Activated CD4-positive, alpha-beta memory T cell treated with anti-CD3 and anti-CD28 coated beads, Interleukin-2, amount 10 ng/mL, durations not matched to agents 7 days and 5 days (primary cell): ENCODE measurements at regions not wholly inside any gene's neighbourhood (a gene's known extent, or its start where the extent isn't known, plus 50 kb on each side); places are given as distances from the start of the nearest gene placed in this dataset.
"Not testable (repeated sequence)": the region's sequence is repeated elsewhere in the genome, so short reads cannot be mapped to it uniquely, and the experiment has no call there.

ENCODE experiments used
- CTCF ChIA-PET: fragments of 350-600 bp; sonication (Branson Sonifier 250); formaldehyde crosslinking; loops from one replicate; lab custom pipeline; 2021; ENCODE audit warnings: antibody characterized with exemption, inconsistent platforms; lab: Charles Lee
- POLR2A ChIA-PET: fragments of 350-600 bp; sonication (Branson Sonifier 250); formaldehyde crosslinking; loops from one replicate; lab custom pipeline; 2021; ENCODE audit warnings: antibody characterized with exemption; lab: Charles Lee
- DNase-seq: peaks from one replicate; pipeline ENCODE4 v3.0.0-alpha.2; 2020
- H3K27ac Mint-ChIP-seq: one replicate; pipeline ENCODE4 v1.8.0; 2021; ENCODE audit warnings: mild to moderate bottlenecking, mixed read lengths
- H3K27me3 Mint-ChIP-seq: one replicate; pipeline ENCODE4 v1.8.0; 2021; ENCODE audit warnings: mixed read lengths
- H3K36me3 Mint-ChIP-seq: one replicate; pipeline ENCODE4 v1.8.0; 2021; ENCODE audit warnings: low read depth, mixed read lengths
- H3K4me1 Mint-ChIP-seq: one replicate; pipeline ENCODE4 v1.8.0; 2021; ENCODE audit warnings: mixed read lengths
- H3K4me3 Mint-ChIP-seq: one replicate; pipeline ENCODE4 v1.8.0; 2021; ENCODE audit warnings: mild to moderate bottlenecking, mixed read lengths
- H3K9me3 Mint-ChIP-seq: one replicate; pipeline ENCODE4 v1.8.0; 2021; ENCODE audit warnings: mixed read lengths

GRCh38 chrX:128754130-128754529 lies 701.9 kb upstream of the ACTRT1 start:
- Mint-ChIP-seq H3K4me3 (no peak overlapping the region), H3K36me3 (no peaks in the 10 kb centered on the region), H3K9me3 (no peaks in the 10 kb centered on the region), H3K4me1 (no peaks in the 10 kb centered on the region), H3K27me3 (no peaks in the 10 kb centered on the region), H3K27ac (no peak overlapping the region)
- POLR2A ChIA-PET = no interaction called here
- CTCF ChIA-PET = no interaction called here
- DNase-seq = no peak

- H3K9me3 Mint-ChIP-seq = no peaks in the 10 kb centered on the region
- H3K27ac Mint-ChIP-seq = no peak overlapping the region
- ChIA-PET CTCF (no interaction called here), POLR2A (no interaction called here)
- H3K4me3 Mint-ChIP-seq = no peak overlapping the region
- no peaks in the 10 kb centered on the region for H3K27me3 Mint-ChIP-seq
- no peaks in the 10 kb centered on the region for H3K36me3 Mint-ChIP-seq
- DNase-seq = no peak
- no peaks in the 10 kb centered on the region for H3K4me1 Mint-ChIP-seq
Observed at GRCh38 chrX:128739539-128739938, 687.3 kb upstream of the ACTRT1 start.

DNA sequence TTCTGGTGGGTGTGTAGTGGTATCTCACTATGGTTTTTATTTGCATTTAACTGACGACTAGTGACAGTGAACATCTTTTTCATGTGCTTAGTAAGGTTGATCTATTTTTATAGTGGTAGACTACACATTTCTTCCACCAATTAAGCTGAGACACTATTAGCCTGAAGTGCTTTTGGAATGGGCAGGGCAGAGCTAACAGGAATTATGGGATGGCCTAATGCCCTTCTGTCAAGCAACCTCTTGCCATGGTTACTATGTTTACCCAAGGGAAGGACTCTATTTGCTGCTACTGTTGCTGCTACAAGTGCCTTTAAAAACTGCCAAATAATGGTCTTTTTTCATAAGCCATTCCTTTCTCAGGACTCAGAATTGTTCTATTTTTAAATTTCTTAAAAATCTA lies 676.7 kb upstream of the ACTRT1 start:
- no peaks in the 10 kb centered on the region for H3K9me3 Mint-ChIP-seq
- H3K27ac Mint-ChIP-seq = no peak overlapping the region
- no peaks in the 10 kb centered on the region for H3K4me1 Mint-ChIP-seq
- DNase-seq = no peak
- H3K4me3 Mint-ChIP-seq = no peak overlapping the region
- ChIA-PET CTCF (no interaction called here), POLR2A (no interaction called here)
- H3K27me3 Mint-ChIP-seq = no peaks in the 10 kb centered on the region
- no peaks in the 10 kb centered on the region for H3K36me3 Mint-ChIP-seq

GRCh38 chrX:128717635-128718578 lies 665.7 kb upstream of the ACTRT1 start:
- no peak for DNase-seq
- H3K27me3 Mint-ChIP-seq = no peaks in the 10 kb centered on the region
- no peak overlapping the region for H3K4me3 Mint-ChIP-seq
- no peak overlapping the region for H3K27ac Mint-ChIP-seq
- CTCF ChIA-PET = no interaction called here
- H3K9me3 Mint-ChIP-seq = no peaks in the 10 kb centered on the region
- H3K4me1 Mint-ChIP-seq = no peaks in the 10 kb centered on the region
- H3K36me3 Mint-ChIP-seq = no peaks in the 10 kb centered on the region
- POLR2A ChIA-PET = no interaction called here

DNA sequence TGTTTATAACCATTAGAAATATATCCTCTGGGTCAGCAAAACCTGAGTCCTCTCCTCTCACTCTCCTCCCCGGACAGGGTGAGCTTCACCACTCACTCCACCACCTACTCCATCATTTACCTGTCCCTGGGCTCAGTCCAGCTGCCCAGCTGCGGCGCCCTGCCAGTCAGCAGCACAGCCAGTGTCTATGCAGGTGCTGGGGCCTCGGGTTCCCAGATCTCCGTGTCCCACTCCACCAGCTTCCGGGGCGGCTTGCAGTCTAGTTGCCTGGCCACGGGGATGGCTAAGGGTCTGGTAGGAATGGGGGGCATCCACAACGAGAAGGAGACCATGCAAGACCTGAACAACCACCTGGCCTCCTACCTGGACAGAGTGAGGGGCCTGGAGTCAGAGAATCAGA lies 662.2 kb upstream of the ACTRT1 start:
- ChIA-PET CTCF (no interaction called here), POLR2A (no interaction called here)
- H3K36me3 Mint-ChIP-seq = no peaks in the 10 kb centered on the region
- H3K4me3 Mint-ChIP-seq = no peak overlapping the region
- H3K4me1 Mint-ChIP-seq = no peaks in the 10 kb centered on the region
- no peak for DNase-seq
- no peak overlapping the region for H3K27ac Mint-ChIP-seq
- no peaks in the 10 kb centered on the region for H3K9me3 Mint-ChIP-seq
- H3K27me3 Mint-ChIP-seq = no peaks in the 10 kb centered on the region

GRCh38 chrX:128699716-128700285 lies 647.6 kb upstream of the ACTRT1 start:
- Mint-ChIP-seq H3K4me1 (no peaks in the 10 kb centered on the region), H3K27me3 (no peaks in the 10 kb centered on the region), H3K4me3 (no peak overlapping the region), H3K9me3 (no peaks in the 10 kb centered on the region), H3K27ac (no peak overlapping the region), H3K36me3 (no peaks in the 10 kb centered on the region)
- ChIA-PET POLR2A (no interaction called here), CTCF (no interaction called here)
- no peak for DNase-seq

DNA sequence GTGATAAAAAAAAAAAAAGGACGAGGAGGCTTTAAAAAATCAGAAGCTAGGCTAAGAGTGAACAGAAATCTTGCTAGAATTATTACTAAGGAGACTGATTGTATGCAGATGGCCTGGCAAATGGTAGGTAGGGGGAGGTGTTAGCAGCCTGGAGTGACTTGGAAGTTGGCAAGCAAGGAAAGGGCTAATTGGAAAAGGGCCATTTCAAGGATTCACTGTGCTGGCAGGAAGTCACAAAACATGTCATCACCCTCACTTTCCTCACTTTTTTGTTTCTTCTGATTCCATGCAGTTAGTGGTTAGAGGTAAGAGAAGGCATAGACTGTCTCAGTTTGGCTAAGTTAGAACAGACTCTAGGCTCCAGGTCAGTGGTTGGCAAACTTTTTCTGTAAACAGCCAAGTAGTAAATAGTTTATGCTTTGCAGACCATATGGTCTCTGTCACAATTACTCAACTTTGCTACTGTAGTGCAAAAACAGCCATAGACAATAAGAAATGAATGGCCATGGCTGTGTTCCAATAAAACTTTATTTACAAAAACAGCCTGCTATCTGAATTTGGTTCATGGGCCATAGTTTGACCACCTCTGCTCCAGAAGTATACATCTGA lies 646.5 kb upstream of the ACTRT1 start:
- Mint-ChIP-seq H3K27me3 (no peaks in the 10 kb centered on the region), H3K4me1 (no peaks in the 10 kb centered on the region), H3K36me3 (no peaks in the 10 kb centered on the region), H3K4me3 (no peak overlapping the region), H3K27ac (no peak overlapping the region), H3K9me3 (no peaks in the 10 kb centered on the region)
- ChIA-PET POLR2A (no interaction called here), CTCF (no interaction called here)
- no peak for DNase-seq

DNA sequence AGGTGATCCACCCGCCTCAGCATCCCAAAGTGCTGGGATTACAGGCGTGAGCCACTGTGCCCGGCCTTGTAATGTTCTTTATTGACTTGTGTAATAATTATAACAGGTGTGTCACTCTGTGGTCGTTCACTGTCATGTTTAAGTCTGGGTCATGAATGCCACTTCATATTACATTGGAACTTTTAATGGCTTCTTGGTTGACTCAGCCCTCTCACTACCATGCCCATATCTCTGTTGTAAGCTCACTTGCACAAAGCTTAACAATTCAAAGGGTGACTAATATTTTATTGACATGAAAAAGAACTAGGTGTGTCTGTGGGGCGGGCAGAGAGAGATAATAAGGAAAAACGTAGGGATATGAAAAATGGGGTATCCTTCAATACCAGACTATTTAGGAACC lies 639.7 kb upstream of the ACTRT1 start:
- Mint-ChIP-seq H3K36me3 (no peaks in the 10 kb centered on the region), H3K4me3 (no peak overlapping the region), H3K4me1 (no peaks in the 10 kb centered on the region), H3K9me3 (no peaks in the 10 kb centered on the region), H3K27me3 (no peaks in the 10 kb centered on the region), H3K27ac (no peak overlapping the region)
- no peak for DNase-seq
- POLR2A ChIA-PET = no interaction called here
- CTCF ChIA-PET = no interaction called here

DNA sequence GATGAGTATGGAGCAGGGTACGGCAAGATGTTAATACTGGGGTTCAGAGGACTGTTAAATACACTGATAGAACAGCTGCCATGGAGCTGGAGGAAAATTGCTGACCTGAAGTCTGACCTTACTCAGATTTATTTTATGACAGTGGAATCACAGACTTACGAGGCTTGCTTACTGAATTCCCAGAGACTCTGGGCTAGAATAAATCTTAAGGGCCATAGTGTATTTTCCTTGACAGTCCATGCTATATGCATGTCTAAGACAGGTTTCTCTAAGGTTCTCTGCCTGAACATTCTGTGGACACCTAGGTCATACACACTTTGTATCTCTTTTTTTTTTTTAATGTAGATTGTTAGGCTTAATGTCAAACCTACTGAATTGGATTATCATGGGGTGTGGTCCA lies 633.2 kb upstream of the ACTRT1 start:
- H3K36me3 Mint-ChIP-seq = no peaks in the 10 kb centered on the region
- H3K27me3 Mint-ChIP-seq = no peaks in the 10 kb centered on the region
- ChIA-PET POLR2A (no interaction called here), CTCF (no interaction called here)
- no peaks in the 10 kb centered on the region for H3K4me1 Mint-ChIP-seq
- H3K9me3 Mint-ChIP-seq = no peaks in the 10 kb centered on the region
- DNase-seq = no peak
- H3K27ac Mint-ChIP-seq = no peak overlapping the region
- no peak overlapping the region for H3K4me3 Mint-ChIP-seq

DNA sequence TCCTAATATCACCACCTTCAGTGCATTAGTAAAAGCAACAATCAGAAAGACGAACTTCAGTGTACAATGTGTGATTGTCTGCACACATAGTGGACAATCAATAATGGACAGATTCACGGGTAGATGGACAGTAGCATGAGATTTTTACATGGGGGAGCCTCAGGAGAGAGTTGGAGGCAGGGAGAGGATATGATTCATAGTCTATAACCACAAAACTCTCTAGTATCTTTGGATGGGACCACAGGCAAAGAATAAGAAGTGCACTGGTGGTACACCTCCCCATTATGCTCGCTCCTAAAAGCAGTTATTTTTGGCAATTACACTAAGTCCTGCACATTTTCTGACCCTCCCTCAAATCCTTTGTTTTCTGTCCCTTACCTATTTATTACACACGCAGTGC lies 624.4 kb upstream of the ACTRT1 start:
- ChIA-PET CTCF (no interaction called here), POLR2A (no interaction called here)
- Mint-ChIP-seq H3K4me1 (no peaks in the 10 kb centered on the region), H3K4me3 (no peak overlapping the region), H3K36me3 (no peaks in the 10 kb centered on the region), H3K9me3 (no peaks in the 10 kb centered on the region), H3K27ac (no peak overlapping the region), H3K27me3 (no peaks in the 10 kb centered on the region)
- DNase-seq = no peak

DNA sequence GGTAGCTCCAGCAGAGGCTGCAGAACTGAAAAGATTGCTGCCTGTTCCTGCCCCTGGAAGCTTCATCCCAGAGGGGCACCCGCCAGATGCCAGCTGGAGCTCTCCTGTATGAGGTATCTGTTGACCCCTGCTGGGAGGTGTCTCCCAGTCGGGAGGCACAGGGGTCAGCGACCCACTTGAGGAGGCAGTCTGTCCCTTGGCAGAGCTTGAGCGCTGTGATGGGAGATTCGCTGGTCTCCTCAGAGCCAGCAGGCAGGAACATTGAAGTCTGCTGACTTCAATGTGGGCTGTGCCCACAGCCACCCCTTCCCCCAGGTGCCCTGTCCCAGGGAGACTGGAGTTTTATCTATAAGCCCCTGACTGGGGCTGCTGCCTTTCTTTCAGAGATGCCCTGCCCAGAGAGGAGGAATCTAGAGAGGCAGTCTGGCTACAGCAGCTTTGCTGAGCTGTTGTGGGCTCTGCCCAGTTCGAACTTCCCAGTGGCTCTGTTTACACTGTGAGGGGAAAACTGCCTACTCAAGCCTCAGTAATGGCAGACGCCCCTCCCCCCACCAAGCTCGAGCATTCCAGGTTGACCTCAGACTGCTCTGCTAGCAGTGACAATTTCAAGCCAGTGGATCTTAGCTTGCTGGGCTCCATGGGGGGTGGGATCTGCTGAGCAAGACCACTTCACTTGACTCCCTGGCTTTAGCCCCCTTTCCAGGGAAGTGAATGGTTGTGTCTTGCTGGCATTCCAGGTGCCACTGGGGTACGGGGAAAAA lies 622.3 kb upstream of the ACTRT1 start:
- DNase-seq, CTCF ChIA-PET, H3K27ac Mint-ChIP-seq, H3K4me3 Mint-ChIP-seq, H3K9me3 Mint-ChIP-seq, POLR2A ChIA-PET, H3K36me3 Mint-ChIP-seq, H3K27me3 Mint-ChIP-seq, H3K4me1 Mint-ChIP-seq: not testable (repeated sequence)

- Mint-ChIP-seq H3K27me3 (no peaks in the 10 kb centered on the region), H3K36me3 (no peaks in the 10 kb centered on the region), H3K4me1 (no peaks in the 10 kb centered on the region), H3K9me3 (no peaks in the 10 kb centered on the region), H3K4me3 (no peak overlapping the region), H3K27ac (no peak overlapping the region)
- CTCF ChIA-PET = no interaction called here
- no peak for DNase-seq
- POLR2A ChIA-PET = no interaction called here
Observed at GRCh38 chrX:128664211-128664610, 612.0 kb upstream of the ACTRT1 start.

- no peaks in the 10 kb centered on the region for H3K9me3 Mint-ChIP-seq
- DNase-seq = no peak
- no peak overlapping the region for H3K4me3 Mint-ChIP-seq
- ChIA-PET POLR2A (no interaction called here), CTCF (no interaction called here)
- H3K27me3 Mint-ChIP-seq = no peaks in the 10 kb centered on the region
- H3K36me3 Mint-ChIP-seq = no peaks in the 10 kb centered on the region
- no peak overlapping the region for H3K27ac Mint-ChIP-seq
- H3K4me1 Mint-ChIP-seq = no peaks in the 10 kb centered on the region
Observed at GRCh38 chrX:128653524-128654060, 601.4 kb upstream of the ACTRT1 start.
